ENCODE measurements at regions not wholly inside any gene's neighbourhood (a gene's known extent, or its start where the extent isn't known, plus 50 kb on each side); places are given as distances from the start of the nearest gene placed in this dataset.
"Not testable (repeated sequence)": the region's sequence is repeated elsewhere in the genome, so short reads cannot be mapped to it uniquely, and the experiment has no call there.

- H3K27me3 ChIP-seq (ENCODE audit: insufficient read depth, low read length, poor library complexity, severe bottlenecking): no peaks in the 10 kb centered on the region
- H3K4me3 ChIP-seq (ENCODE audit: low read length, poor library complexity, severe bottlenecking): no peak overlapping the region
- H4K20me1 ChIP-seq (ENCODE audit: insufficient read depth, low read length, poor library complexity, severe bottlenecking): no peaks in the 10 kb centered on the region
- H3K9ac ChIP-seq (ENCODE audit: low read depth, low read length, poor library complexity, severe bottlenecking): no peak overlapping the region
- TF ChIP-seq CTCF (conservative IDR thresholded peaks at IDR 0.05; ENCODE audit: low read length) (peak; percentile 48), EZH2phosphoT487 (IDR thresholded peaks at IDR 0.05; ENCODE audit: borderline replicate concordance) (no peak)
- H3K4me1 ChIP-seq (ENCODE audit: insufficient read depth, low read length, poor library complexity, severe bottlenecking): peaks cover 4% of the 10 kb centered on the region
- no peaks in the 10 kb centered on the region for H3K36me3 ChIP-seq (ENCODE audit: insufficient read depth, low read length)
- H3K9me2 ChIP-seq (replicated peaks; ENCODE audit: low read depth, low read length): no peaks in the 10 kb centered on the region
- no peak overlapping the region for H3K4me2 ChIP-seq (ENCODE audit: low read depth, low read length, poor library complexity, severe bottlenecking)
- H3F3A ChIP-seq (ENCODE audit: low read depth): no peaks in the 10 kb centered on the region
- H3K9me3 ChIP-seq (ENCODE audit: insufficient read depth, low read depth, low read length): no peaks in the 10 kb centered on the region
- H3K79me2 ChIP-seq (ENCODE audit: insufficient read depth, low read length): no peaks in the 10 kb centered on the region
- no peak overlapping the region for H2AFZ ChIP-seq (ENCODE audit: low read length)
Measured at GRCh38 chr3:153785901-153786300, 335.3 kb upstream of the ARHGEF26 start.

- Histone ChIP-seq H2AFZ (ENCODE audit: low read length) (no peak overlapping the region), H3K4me1 (ENCODE audit: insufficient read depth, low read length, poor library complexity, severe bottlenecking) (peaks cover 4% of the 10 kb centered on the region), H3K4me3 (ENCODE audit: low read length, poor library complexity, severe bottlenecking) (no peak overlapping the region), H3K79me2 (ENCODE audit: insufficient read depth, low read length) (no peaks in the 10 kb centered on the region), H3K36me3 (ENCODE audit: insufficient read depth, low read length) (no peaks in the 10 kb centered on the region), H3K9ac (ENCODE audit: low read depth, low read length, poor library complexity, severe bottlenecking) (no peak overlapping the region), H3F3A (ENCODE audit: low read depth) (no peaks in the 10 kb centered on the region), H3K9me2 (replicated peaks; ENCODE audit: low read depth, low read length) (no peaks in the 10 kb centered on the region), H4K20me1 (ENCODE audit: insufficient read depth, low read length, poor library complexity, severe bottlenecking) (no peaks in the 10 kb centered on the region), H3K4me2 (ENCODE audit: low read depth, low read length, poor library complexity, severe bottlenecking) (no peak overlapping the region), H3K9me3 (ENCODE audit: insufficient read depth, low read depth, low read length) (0 out of 2 replicates have a peak, but pooled peaks cover 6% of the 10 kb centered on the region), H3K27me3 (ENCODE audit: insufficient read depth, low read length, poor library complexity, severe bottlenecking) (no peaks in the 10 kb centered on the region)
- TF ChIP-seq EZH2phosphoT487 (IDR thresholded peaks at IDR 0.05; ENCODE audit: borderline replicate concordance) (no peak), CTCF (conservative IDR thresholded peaks at IDR 0.05; ENCODE audit: low read length) (no peak)
Measured at GRCh38 chr3:153789380-153789779, 331.8 kb upstream of the ARHGEF26 start.

- H3K4me3 ChIP-seq (ENCODE audit: low read length, poor library complexity, severe bottlenecking); H3K27me3 ChIP-seq (ENCODE audit: insufficient read depth, low read length, poor library complexity, severe bottlenecking); H3K79me2 ChIP-seq (ENCODE audit: insufficient read depth, low read length); H3K9ac ChIP-seq (ENCODE audit: low read depth, low read length, poor library complexity, severe bottlenecking); H2AFZ ChIP-seq (ENCODE audit: low read length); H3K9me2 ChIP-seq (replicated peaks; ENCODE audit: low read depth, low read length); H3K36me3 ChIP-seq (ENCODE audit: insufficient read depth, low read length); H3F3A ChIP-seq (ENCODE audit: low read depth); H3K9me3 ChIP-seq (ENCODE audit: insufficient read depth, low read depth, low read length); H4K20me1 ChIP-seq (ENCODE audit: insufficient read depth, low read length, poor library complexity, severe bottlenecking); H3K4me2 ChIP-seq (ENCODE audit: low read depth, low read length, poor library complexity, severe bottlenecking); H3K4me1 ChIP-seq (ENCODE audit: insufficient read depth, low read length, poor library complexity, severe bottlenecking): not testable (repeated sequence)
Measured at GRCh38 chr3:153797056-153797455, 324.1 kb upstream of the ARHGEF26 start.

GRCh38 chr3:153809097-153809496 is 312.1 kb upstream of the ARHGEF26 start:
- H3K4me3 ChIP-seq (ENCODE audit: low read length, poor library complexity, severe bottlenecking): no peak overlapping the region
- H4K20me1 ChIP-seq (ENCODE audit: insufficient read depth, low read length, poor library complexity, severe bottlenecking): no peaks in the 10 kb centered on the region
- H3K79me2 ChIP-seq (ENCODE audit: insufficient read depth, low read length): no peaks in the 10 kb centered on the region
- H3K36me3 ChIP-seq (ENCODE audit: insufficient read depth, low read length): no peaks in the 10 kb centered on the region
- H3K4me2 ChIP-seq (ENCODE audit: low read depth, low read length, poor library complexity, severe bottlenecking): no peak overlapping the region
- no peak overlapping the region for H2AFZ ChIP-seq (ENCODE audit: low read length)
- no peak overlapping the region for H3K9ac ChIP-seq (ENCODE audit: low read depth, low read length, poor library complexity, severe bottlenecking)
- no peaks in the 10 kb centered on the region for H3K9me2 ChIP-seq (replicated peaks; ENCODE audit: low read depth, low read length)
- H3K27me3 ChIP-seq (ENCODE audit: insufficient read depth, low read length, poor library complexity, severe bottlenecking): no peaks in the 10 kb centered on the region
- no peaks in the 10 kb centered on the region for H3F3A ChIP-seq (ENCODE audit: low read depth)
- TF ChIP-seq EZH2phosphoT487 (IDR thresholded peaks at IDR 0.05; ENCODE audit: borderline replicate concordance) (no peak), CTCF (conservative IDR thresholded peaks at IDR 0.05; ENCODE audit: low read length) (no peak)
- no peaks in the 10 kb centered on the region for H3K4me1 ChIP-seq (ENCODE audit: insufficient read depth, low read length, poor library complexity, severe bottlenecking)
- H3K9me3 ChIP-seq (ENCODE audit: insufficient read depth, low read depth, low read length): no peaks in the 10 kb centered on the region
